ENCODE measurements at regions not wholly inside any gene's neighbourhood (a gene's known extent, or its start where the extent isn't known, plus 50 kb on each side); places are given as distances from the start of the nearest gene placed in this dataset.

DNA sequence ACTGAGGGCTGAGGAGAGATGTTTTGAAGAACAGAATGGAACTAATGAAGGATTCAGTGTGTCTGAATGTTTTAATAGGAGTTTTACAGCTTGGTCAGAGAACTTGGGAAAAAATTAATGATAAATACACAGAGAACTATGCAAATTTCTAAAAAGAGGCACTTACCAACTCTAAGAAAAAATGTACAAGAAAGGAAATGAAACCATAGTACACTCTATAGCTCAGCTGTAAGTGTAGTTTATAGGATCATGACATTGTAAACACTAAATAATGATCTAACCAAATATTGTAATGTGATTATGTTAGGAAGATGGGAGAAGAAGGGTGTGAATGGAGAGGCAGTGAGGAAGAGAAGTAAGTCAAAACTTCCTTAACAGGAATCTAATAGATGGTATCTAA, 205.2 kb downstream of the SEC61B start:
- in situ Hi-C loops (cut with MboI; ENCODE audit: low sequenced_read_pairs, unreplicated experiment): no loop called here
- DNase-seq (ENCODE audit: low spot score): no peak
- TF ChIP-seq, protein P1, sequence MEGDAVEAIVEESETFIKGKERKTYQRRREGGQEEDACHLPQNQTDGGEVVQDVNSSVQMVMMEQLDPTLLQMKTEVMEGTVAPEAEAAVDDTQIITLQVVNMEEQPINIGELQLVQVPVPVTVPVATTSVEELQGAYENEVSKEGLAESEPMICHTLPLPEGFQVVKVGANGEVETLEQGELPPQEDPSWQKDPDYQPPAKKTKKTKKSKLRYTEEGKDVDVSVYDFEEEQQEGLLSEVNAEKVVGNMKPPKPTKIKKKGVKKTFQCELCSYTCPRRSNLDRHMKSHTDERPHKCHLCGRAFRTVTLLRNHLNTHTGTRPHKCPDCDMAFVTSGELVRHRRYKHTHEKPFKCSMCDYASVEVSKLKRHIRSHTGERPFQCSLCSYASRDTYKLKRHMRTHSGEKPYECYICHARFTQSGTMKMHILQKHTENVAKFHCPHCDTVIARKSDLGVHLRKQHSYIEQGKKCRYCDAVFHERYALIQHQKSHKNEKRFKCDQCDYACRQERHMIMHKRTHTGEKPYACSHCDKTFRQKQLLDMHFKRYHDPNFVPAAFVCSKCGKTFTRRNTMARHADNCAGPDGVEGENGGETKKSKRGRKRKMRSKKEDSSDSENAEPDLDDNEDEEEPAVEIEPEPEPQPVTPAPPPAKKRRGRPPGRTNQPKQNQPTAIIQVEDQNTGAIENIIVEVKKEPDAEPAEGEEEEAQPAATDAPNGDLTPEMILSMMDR (IDR thresholded peaks at IDR 0.05; ENCODE audit: borderline replicate concordance, control extremely low read depth, extremely low read depth, insufficient read depth, missing control alignments): no peak

DNA sequence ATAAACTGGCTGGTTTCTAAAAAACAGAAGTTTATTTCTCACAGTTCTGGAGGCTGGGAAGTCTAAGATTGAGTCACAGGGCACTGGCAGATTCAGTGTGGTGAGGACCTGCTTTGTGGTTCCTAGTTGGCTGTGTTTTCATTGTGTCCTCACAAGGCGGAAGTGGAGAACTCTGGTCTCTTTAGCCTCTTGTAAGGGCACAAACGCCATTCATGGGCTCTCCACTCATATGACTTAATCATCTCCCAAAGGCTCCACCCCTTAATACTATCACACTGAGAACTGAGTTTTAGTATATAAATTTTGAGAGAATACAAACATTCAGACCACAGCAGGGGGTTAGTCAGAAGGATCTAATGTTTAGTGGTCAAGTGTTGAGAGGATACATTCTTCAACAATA, 208.2 kb downstream of the SEC61B start:
- TF ChIP-seq, protein P1 (IDR thresholded peaks at IDR 0.05; ENCODE audit: borderline replicate concordance, control extremely low read depth, extremely low read depth, insufficient read depth, missing control alignments): no peak
- in situ Hi-C loops (cut with MboI; ENCODE audit: low sequenced_read_pairs, unreplicated experiment): no loop called here
- no peak for DNase-seq (ENCODE audit: low spot score)

DNA sequence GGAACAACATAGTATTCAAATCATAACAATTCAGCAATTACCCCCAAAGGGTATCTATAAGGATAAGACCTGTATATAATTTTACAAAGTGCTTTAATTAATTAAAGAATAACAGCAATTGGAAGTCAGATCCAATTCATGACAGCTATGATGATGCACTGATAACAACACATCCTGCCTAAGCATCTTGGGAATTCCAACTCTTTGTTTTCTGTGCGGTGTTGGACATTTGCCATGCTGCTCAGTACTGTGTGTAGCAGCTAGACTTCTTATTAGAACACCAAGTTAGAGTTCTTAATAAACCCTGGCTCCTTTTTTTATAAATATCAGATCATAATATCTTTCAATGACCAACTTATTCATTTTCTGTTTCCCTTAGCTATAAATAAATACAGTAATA, 209.0 kb downstream of the SEC61B start:
- in situ Hi-C loops (cut with MboI; ENCODE audit: low sequenced_read_pairs, unreplicated experiment): no loop called here
- DNase-seq (ENCODE audit: low spot score): no peak
- TF ChIP-seq, protein P1 (IDR thresholded peaks at IDR 0.05; ENCODE audit: borderline replicate concordance, control extremely low read depth, extremely low read depth, insufficient read depth, missing control alignments): no peak

DNA sequence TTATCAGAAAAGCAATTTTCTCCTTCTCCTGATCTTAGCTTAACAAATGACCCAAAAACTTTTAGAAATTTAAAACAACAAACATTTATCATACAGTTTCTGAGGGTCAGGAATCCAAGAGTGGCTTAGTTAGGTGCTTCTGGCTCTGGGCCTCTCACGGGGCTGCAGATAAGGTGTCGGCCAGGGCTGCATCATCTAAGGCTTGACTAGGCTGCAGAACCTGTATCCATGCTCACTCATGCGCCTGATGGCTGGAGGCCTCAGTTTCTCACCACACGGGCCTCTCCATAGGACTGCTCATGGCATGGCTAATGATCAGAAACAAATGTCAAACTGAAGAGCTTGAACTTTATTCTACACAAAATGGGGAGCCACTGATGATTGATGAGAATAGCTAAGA, 210.0 kb downstream of the SEC61B start:
- DNase-seq (ENCODE audit: low spot score): no peak
- in situ Hi-C loops (cut with MboI; ENCODE audit: low sequenced_read_pairs, unreplicated experiment): no loop called here
- TF ChIP-seq, protein P1 (IDR thresholded peaks at IDR 0.05; ENCODE audit: borderline replicate concordance, control extremely low read depth, extremely low read depth, insufficient read depth, missing control alignments): no peak

DNA sequence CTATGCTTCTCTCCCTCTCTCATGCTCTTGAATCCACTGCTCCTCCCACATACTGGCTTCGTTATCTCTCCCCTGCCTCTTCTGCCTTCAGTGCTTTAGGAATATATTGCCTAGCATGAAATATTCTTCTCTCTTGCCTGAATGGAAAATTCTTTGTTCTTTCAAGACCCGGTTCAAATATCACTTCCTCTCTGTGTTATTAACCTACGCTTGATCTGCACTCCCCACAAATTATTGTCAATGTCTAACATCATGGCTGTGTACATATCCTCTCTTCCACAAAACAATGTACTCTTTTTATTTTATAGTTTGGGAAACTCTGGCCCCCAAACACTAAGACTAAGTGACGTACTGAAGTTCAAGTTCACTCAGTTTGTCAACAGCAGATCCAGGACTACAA, 211.0 kb downstream of the SEC61B start:
- TF ChIP-seq, protein P1 (IDR thresholded peaks at IDR 0.05; ENCODE audit: borderline replicate concordance, control extremely low read depth, extremely low read depth, insufficient read depth, missing control alignments): no peak
- no peak for DNase-seq (ENCODE audit: low spot score)
- in situ Hi-C loops (cut with MboI; ENCODE audit: low sequenced_read_pairs, unreplicated experiment): no loop called here

DNA sequence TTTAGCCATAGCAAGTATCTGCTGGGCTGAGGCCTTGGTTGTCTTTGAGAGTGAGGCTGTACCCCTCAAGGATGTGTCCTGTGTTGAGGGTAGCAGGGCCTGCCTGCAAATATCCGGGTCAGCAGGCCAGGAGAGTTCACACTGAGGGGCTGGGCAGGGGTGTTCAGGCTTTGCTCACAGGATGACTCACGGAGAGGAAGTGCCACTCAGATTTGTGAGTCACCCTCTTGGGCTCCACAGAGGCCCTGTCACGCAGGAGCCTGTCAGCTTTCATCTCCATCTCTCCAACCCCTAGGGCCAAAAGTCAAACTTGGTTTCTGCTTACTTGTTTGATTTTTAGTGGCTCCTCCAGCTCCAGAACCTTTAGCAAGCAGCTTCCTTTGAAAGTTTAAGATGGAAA, 211.5 kb downstream of the SEC61B start:
- TF ChIP-seq, protein P1 (IDR thresholded peaks at IDR 0.05; ENCODE audit: borderline replicate concordance, control extremely low read depth, extremely low read depth, insufficient read depth, missing control alignments): no peak
- in situ Hi-C loops (cut with MboI; ENCODE audit: low sequenced_read_pairs, unreplicated experiment): no loop called here
- DNase-seq (ENCODE audit: low spot score): peak; percentile 62

DNA sequence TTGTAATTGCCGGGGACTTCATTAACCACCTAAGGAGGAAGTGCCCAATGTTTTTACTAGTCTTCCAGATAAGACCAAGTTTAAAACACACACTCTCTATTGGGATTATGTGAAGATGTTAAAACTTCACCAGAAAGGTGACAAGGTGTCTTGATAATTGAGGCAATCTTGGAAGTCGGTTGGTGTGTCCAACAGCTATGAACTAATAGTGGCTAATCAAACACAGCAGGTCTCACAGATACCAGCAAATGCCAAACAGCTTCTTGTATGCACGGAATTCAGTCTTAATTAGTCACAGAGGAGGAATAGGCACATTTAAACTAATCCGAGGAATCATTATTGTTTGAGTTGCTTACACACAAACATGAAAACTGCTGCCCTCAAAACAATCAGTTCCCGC, 214.5 kb downstream of the SEC61B start:
- no peak for DNase-seq (ENCODE audit: low spot score)
- in situ Hi-C loops (cut with MboI; ENCODE audit: low sequenced_read_pairs, unreplicated experiment): no loop called here
- TF ChIP-seq, protein P1 (IDR thresholded peaks at IDR 0.05; ENCODE audit: borderline replicate concordance, control extremely low read depth, extremely low read depth, insufficient read depth, missing control alignments): no peak

All from GM13976 (cell line).